Endodermal cell (in vitro differentiated cells): ENCODE measurements at regions not wholly inside any gene's neighbourhood (a gene's known extent, or its start where the extent isn't known, plus 50 kb on each side); places are given as distances from the start of the nearest gene placed in this dataset.

ENCODE experiments used
- DNase-seq: peaks from one replicate; pipeline ENCODE4 v3.0.0-alpha.2; 2017
- H3K27ac ChIP-seq: 2 replicates; pipeline ENCODE4 v1.5.1; 2013; ENCODE audit warnings: mild to moderate bottlenecking, low read depth, low read length, moderate library complexity
- H3K27me3 ChIP-seq: 2 replicates; pipeline ENCODE4 v1.6.1; 2013; ENCODE audit warnings: mild to moderate bottlenecking, low read length, moderate library complexity; ENCODE audit not compliant: insufficient read depth, control insufficient read depth, poor library complexity, severe bottlenecking
- H3K36me3 ChIP-seq: 2 replicates; pipeline ENCODE4 v1.7.0; 2013; ENCODE audit warnings: mild to moderate bottlenecking, low read length, moderate library complexity; ENCODE audit not compliant: control insufficient read depth, insufficient read depth
- H3K4me1 ChIP-seq: one replicate; pipeline ENCODE4 v1.7.0; 2013; ENCODE audit warnings: low read length; ENCODE audit not compliant: control insufficient read depth, insufficient read depth
- H3K4me3 ChIP-seq: 2 replicates; pipeline ENCODE4 v1.5.1; 2013; ENCODE audit warnings: mild to moderate bottlenecking, low read length, moderate library complexity
- H3K9ac ChIP-seq: 2 replicates; pipeline ENCODE4 v1.6.1; 2013; ENCODE audit warnings: mild to moderate bottlenecking, low read length, moderate library complexity; ENCODE audit not compliant: poor library complexity, severe bottlenecking; ENCODE audit errors: extremely low read depth
- H3K9me3 ChIP-seq: 2 replicates; pipeline ENCODE4 v1.6.1; 2013; ENCODE audit warnings: mild to moderate bottlenecking, low read length, moderate library complexity; ENCODE audit not compliant: control insufficient read depth
- H3K27ac Mint-ChIP-seq: 2 replicates; pipeline ENCODE4 v1.8.0; 2020; ENCODE audit warnings: mixed read lengths
- H3K27me3 Mint-ChIP-seq: 2 replicates; pipeline ENCODE4 v1.8.0; 2021; ENCODE audit warnings: mild to moderate bottlenecking, mixed read lengths; ENCODE audit not compliant: insufficient read depth
- H3K36me3 Mint-ChIP-seq: 2 replicates; pipeline ENCODE4 v1.8.0; 2020; ENCODE audit warnings: low read depth, mixed read lengths
- H3K4me1 Mint-ChIP-seq: 2 replicates; pipeline ENCODE4 v1.8.0; 2020; ENCODE audit warnings: mixed read lengths
- H3K4me3 Mint-ChIP-seq: 2 replicates; pipeline ENCODE4 v1.8.0; 2020; ENCODE audit warnings: mild to moderate bottlenecking, moderate library complexity, mixed read lengths
- H3K9me3 Mint-ChIP-seq: 2 replicates; pipeline ENCODE4 v1.8.0; 2020; ENCODE audit warnings: mild to moderate bottlenecking, mixed read lengths
- CTCF ChIP-seq: fragments of 200-600 bp; sonication (generic); conservative IDR thresholded peaks from 2 replicates; pipeline ENCODE4 v1.5.0; 2021; ENCODE audit warnings: antibody characterized with exemption, mild to moderate bottlenecking
- WGBS, 2 experiments: methylation state at CpG; one replicate each; pipeline versions ENCODE4 v1.1.5 to v1.1.7; 2013; ENCODE audit warnings: missing lambda C conversion rate in 2 of 2, mixed read lengths in 1 of 2; ENCODE audit not compliant: insufficient coverage in 1 of 2, insufficient read length in 1 of 2; 5-methylcytosine and 5-hydroxymethylcytosine counted together

GRCh38 chr11:29669310-29669709 is 347.5 kb downstream of the KCNA4 start:
- H3K27ac Mint-ChIP-seq, result no peak overlapping the region
- H3K27me3 ChIP-seq, result no peaks in the 10 kb centered on the region
- no peaks in the 10 kb centered on the region for H3K36me3 ChIP-seq
- no peaks in the 10 kb centered on the region for H3K9me3 ChIP-seq
- no peak overlapping the region for H3K4me3 ChIP-seq
- H3K36me3 Mint-ChIP-seq, result no peaks in the 10 kb centered on the region
- 70 to 86% methylated on average over 4 of the region's 5 CpGs for WGBS, 2 experiments
- TF ChIP-seq CTCF, result no peak
- H3K9me3 Mint-ChIP-seq, result peaks cover 5% of the 10 kb centered on the region
- H3K9ac ChIP-seq, result no peak overlapping the region
- no peaks in the 10 kb centered on the region for H3K27me3 Mint-ChIP-seq
- no peaks in the 10 kb centered on the region for H3K4me1 ChIP-seq
- no peaks in the 10 kb centered on the region for H3K4me1 Mint-ChIP-seq
- H3K27ac ChIP-seq, result no peak overlapping the region
- DNase-seq, result no peak
- H3K4me3 Mint-ChIP-seq, result no peak overlapping the region

GRCh38 chr11:29657709-29658108 is 359.1 kb downstream of the KCNA4 start:
- no peak overlapping the region for H3K27ac Mint-ChIP-seq
- no peaks in the 10 kb centered on the region for H3K4me1 Mint-ChIP-seq
- H3K9ac ChIP-seq, result no peak overlapping the region
- no peak overlapping the region for H3K4me3 Mint-ChIP-seq
- DNase-seq, result no peak
- WGBS, 2 experiments, result 89 to 95% methylated on average over 1 to 2 of the region's 2 CpGs
- no peak overlapping the region for H3K4me3 ChIP-seq
- no peaks in the 10 kb centered on the region for H3K36me3 ChIP-seq
- H3K4me1 ChIP-seq, result no peaks in the 10 kb centered on the region
- H3K27me3 ChIP-seq, result no peaks in the 10 kb centered on the region
- H3K27ac ChIP-seq, result no peak overlapping the region
- TF ChIP-seq CTCF, result no peak
- no peaks in the 10 kb centered on the region for H3K27me3 Mint-ChIP-seq
- no peaks in the 10 kb centered on the region for H3K9me3 ChIP-seq
- H3K9me3 Mint-ChIP-seq, result no peaks in the 10 kb centered on the region
- no peaks in the 10 kb centered on the region for H3K36me3 Mint-ChIP-seq

DNA sequence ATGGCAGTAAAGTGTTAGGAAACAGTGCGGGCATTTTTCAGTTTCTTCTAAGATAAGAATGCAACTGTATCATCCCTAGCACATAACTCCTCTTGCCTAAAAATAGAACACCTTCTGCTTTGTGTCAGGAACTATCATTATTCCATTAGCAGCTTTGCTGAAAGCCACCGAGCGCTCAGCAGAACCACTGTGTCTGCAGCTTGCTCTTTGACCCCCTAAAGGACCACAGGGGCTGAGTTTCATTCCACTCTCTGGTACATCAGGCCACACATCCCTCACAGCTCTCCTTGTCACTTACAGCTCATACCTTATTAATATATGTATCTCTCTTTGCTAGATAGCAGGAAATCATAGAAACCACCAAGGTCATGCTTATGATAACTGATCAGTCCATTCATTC is 360.2 kb downstream of the KCNA4 start:
- Mint-ChIP-seq H3K4me3 (no peak overlapping the region), H3K27me3 (no peaks in the 10 kb centered on the region), H3K9me3 (no peaks in the 10 kb centered on the region), H3K27ac (no peak overlapping the region), H3K36me3 (no peaks in the 10 kb centered on the region), H3K4me1 (no peaks in the 10 kb centered on the region)
- Histone ChIP-seq H3K4me1 (no peaks in the 10 kb centered on the region), H3K4me3 (no peak overlapping the region), H3K9ac (no peak overlapping the region), H3K27ac (no peak overlapping the region), H3K27me3 (no peaks in the 10 kb centered on the region), H3K9me3 (no peaks in the 10 kb centered on the region), H3K36me3 (no peaks in the 10 kb centered on the region)
- WGBS, 2 experiments, result 96 to 98% methylated on average over 3 of the region's 3 CpGs
- DNase-seq, result no peak
- no peak for TF ChIP-seq CTCF
